Spleen (tissue), 11 donors: ENCODE measurements at regions not wholly inside any gene's neighbourhood (a gene's known extent, or its start where the extent isn't known, plus 50 kb on each side); places are given as distances from the start of the nearest gene placed in this dataset.

ENCODE experiments used
- DNase-seq: peaks from one replicate; pipeline ENCODE4 v3.0.0-alpha.2; 2020
- H3K27ac ChIP-seq, 8 donors: fragments of 200-600 bp; sonication (generic) in 7 of 8; 1 replicate in 4 of 8; 2 replicates in 4 of 8; pipeline versions ENCODE4 v1.5.0 to v1.8.0; 2016 to 2021; ENCODE audit warnings: inconsistent platforms in 4 of 8, mild to moderate bottlenecking in 4 of 8, moderate library complexity in 1 of 8
- H3K27me3 ChIP-seq, 7 donors: fragments of 200-600 bp; sonication (generic) in 6 of 7; replicated peaks in 1 of 7; 1 replicate in 4 of 7; 2 replicates in 3 of 7; pipeline versions ENCODE4 v1.5.0 to v1.8.0; 2016 to 2021; ENCODE audit warnings: inconsistent platforms in 3 of 7, mild to moderate bottlenecking in 1 of 7
- H3K36me3 ChIP-seq, 6 donors: fragments of 200-600 bp; sonication (generic) in 5 of 6; 1 replicate in 4 of 6; 2 replicates in 2 of 6; pipeline versions ENCODE4 v1.5.0 to v1.8.0; 2016 to 2021; ENCODE audit warnings: inconsistent platforms in 2 of 6
- H3K4me1 ChIP-seq, 6 donors: fragments of 200-600 bp; sonication (generic) in 5 of 6; 1 replicate in 3 of 6; 2 replicates in 3 of 6; pipeline versions ENCODE4 v1.5.0 to v1.8.0; 2016 to 2021; ENCODE audit warnings: inconsistent platforms in 3 of 6
- H3K4me3 ChIP-seq, 8 donors: fragments of 200-600 bp; sonication (generic) in 7 of 8; 1 replicate in 4 of 8; 2 replicates in 4 of 8; pipeline versions ENCODE4 v1.5.0 to v1.8.0; 2016 to 2021; ENCODE audit warnings: inconsistent platforms in 4 of 8, mild to moderate bottlenecking in 4 of 8, moderate library complexity in 2 of 8
- H3K9me3 ChIP-seq, 8 donors: fragments of 200-600 bp; sonication (generic) in 7 of 8; 1 replicate in 4 of 8; 2 replicates in 4 of 8; pipeline versions ENCODE4 v1.5.0 to v1.8.0; 2016 to 2021; ENCODE audit warnings: inconsistent platforms in 4 of 8
- POLR2A ChIP-seq, 3 donors: fragments of 450-650 bp; IDR thresholded peaks; one replicate each; pipeline ENCODE4 v1.5.1; 2017; ENCODE audit warnings: antibody characterized with exemption in 3 of 3, mild to moderate bottlenecking in 1 of 3
- POLR2AphosphoS5 ChIP-seq, 3 donors: sonication (generic); formaldehyde crosslinking; IDR thresholded peaks; one replicate each; pipeline ENCODE4 v1.5.1; 2017; ENCODE audit warnings: antibody characterized with exemption in 3 of 3
- WGBS, 5 donors: extraction: QIAGEN DNeasy Blood & Tissue Kit in 3 of 5; methylation state at CpG; one replicate each; pipeline versions ENCODE4 v1.1.5 to v1.1.7; 2013 to 2018; 5-methylcytosine and 5-hydroxymethylcytosine counted together
- intact Hi-C: fragments of 100-400 bp; cut with DNase I; formaldehyde crosslinking; loops from one replicate; pipeline ENCODE4 v1.15.0; 2023; ENCODE audit warnings: low total_unique reads
- TF ChIP-seq, protein P1 (sequence below), 11 experiments: fragments of 200-600 bp in 7 of 11; fragments of 450-650 bp in 4 of 11; sonication (generic) in 4 of 11; IDR thresholded peaks in 8 of 11; conservative IDR thresholded peaks in 3 of 11; 1 replicate in 7 of 11; 2 replicates in 4 of 11; pipeline versions ENCODE4 v1.4.0 to v1.8.0; 2016 to 2021; ENCODE audit warnings: antibody characterized with exemption in 11 of 11, inconsistent platforms in 4 of 11, mild to moderate bottlenecking in 1 of 11
- donor health status: healthy with polysubstance abuse.
- donor health status: DM: no; HTN: no; CAD: no; lungs with moderate emphysema.
- donor health status: DM: no; HTN: no; CAD: no.
- donor health status: Bipolar disorder and iron deficiency.
- donor health status: healthy.
- donor health status: DM: no; HTN: no; CAD: no.
- donor health status: DM: yes; HTN: yes; CAD: no.

DNA sequence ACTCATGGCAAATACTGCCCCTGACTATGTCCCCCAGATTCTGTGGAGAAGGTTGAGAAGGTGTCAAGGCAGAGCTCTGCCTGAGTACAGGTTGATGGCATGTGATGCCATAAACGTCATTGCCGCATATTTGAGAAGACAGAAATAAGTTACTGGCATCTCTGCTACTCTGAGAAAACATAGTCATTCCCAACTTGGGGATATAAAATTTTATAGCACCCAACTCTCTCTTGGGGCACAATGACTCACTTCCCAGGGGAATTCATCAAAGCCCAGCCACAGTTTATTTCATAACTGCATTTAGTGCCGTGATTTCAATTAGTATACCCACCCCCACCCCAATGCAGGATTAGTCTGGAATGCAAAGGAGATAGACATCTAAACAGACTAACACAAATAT lies 101.9 kb upstream of the TNR start:
- Histone ChIP-seq H3K4me1 (no peaks in the 10 kb centered on the region), H3K4me3 (no peak overlapping the region), H3K36me3 (no peaks in the 10 kb centered on the region), H3K27ac (no peak overlapping the region), H3K9me3 (no peaks in the 10 kb centered on the region), H3K27me3 (peaks cover 0 to 13% (median 0%) of the 10 kb centered on the region in 7 donors)
- intact Hi-C loops = no loop called here
- 79 to 89% (median 83%) methylated on average over 3 of the region's 3 CpGs for WGBS, 5 donors
- TF ChIP-seq, protein P1, sequence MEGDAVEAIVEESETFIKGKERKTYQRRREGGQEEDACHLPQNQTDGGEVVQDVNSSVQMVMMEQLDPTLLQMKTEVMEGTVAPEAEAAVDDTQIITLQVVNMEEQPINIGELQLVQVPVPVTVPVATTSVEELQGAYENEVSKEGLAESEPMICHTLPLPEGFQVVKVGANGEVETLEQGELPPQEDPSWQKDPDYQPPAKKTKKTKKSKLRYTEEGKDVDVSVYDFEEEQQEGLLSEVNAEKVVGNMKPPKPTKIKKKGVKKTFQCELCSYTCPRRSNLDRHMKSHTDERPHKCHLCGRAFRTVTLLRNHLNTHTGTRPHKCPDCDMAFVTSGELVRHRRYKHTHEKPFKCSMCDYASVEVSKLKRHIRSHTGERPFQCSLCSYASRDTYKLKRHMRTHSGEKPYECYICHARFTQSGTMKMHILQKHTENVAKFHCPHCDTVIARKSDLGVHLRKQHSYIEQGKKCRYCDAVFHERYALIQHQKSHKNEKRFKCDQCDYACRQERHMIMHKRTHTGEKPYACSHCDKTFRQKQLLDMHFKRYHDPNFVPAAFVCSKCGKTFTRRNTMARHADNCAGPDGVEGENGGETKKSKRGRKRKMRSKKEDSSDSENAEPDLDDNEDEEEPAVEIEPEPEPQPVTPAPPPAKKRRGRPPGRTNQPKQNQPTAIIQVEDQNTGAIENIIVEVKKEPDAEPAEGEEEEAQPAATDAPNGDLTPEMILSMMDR (IDR thresholded peaks at IDR 0.05 in 8 of 11, conservative IDR thresholded peaks at IDR 0.05 in 3 of 11) = no peak
- no peak for TF ChIP-seq POLR2A (IDR thresholded peaks at IDR 0.05)
- no peak for TF ChIP-seq POLR2AphosphoS5 (IDR thresholded peaks at IDR 0.05)
- DNase-seq = no peak

DNA sequence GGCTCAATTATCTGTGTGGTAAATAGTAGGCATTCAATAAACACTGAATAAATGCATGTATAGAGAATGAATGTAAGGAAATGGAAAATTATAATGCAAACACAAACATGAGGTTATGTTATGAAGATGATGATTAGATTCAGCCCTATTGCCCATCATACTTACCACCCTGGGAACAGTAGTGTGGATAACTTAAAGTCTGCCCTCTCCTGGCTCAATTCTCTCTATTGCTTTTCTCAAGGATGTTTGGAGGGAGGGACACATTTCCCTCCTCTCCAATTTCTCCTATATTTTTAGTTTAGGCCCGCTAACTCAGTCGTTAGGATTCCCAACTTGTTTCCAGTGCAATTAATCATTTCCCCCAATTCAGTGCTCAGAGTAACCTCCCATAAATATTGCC lies 101.5 kb upstream of the TNR start:
- no peaks in the 10 kb centered on the region for H3K36me3 ChIP-seq
- intact Hi-C loops = no loop called here

DNA sequence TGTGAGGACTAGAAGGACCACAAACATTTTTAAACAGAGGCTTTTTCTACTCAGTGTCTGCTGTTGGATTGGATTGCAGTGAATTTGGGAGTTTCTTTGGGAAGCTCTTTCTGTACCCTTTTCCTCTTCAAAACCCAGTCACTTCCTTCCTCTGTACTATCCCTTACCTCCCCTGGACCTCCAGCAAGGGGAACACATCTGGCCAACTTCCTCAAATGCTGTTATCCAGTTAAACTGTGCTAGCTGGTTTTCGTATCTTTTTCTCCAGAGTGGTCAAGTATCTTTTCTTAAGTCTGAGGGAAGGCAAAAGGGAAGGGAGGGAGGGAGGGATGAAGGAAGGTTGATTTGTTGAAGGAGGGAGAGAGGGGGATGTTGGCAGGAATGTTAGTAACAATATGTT lies 99.2 kb upstream of the TNR start:
- Histone ChIP-seq H3K9me3 (no peaks in the 10 kb centered on the region), H3K36me3 (no peaks in the 10 kb centered on the region), H3K27ac (no peak overlapping the region), H3K4me1 (no peaks in the 10 kb centered on the region), H3K4me3 (no peak overlapping the region), H3K27me3 (peaks cover 0 to 26% (median 0%) of the 10 kb centered on the region in 7 donors)
- intact Hi-C loops = no loop called here
- WGBS, 5 donors = 12 to 26% (median 22%) methylated on average over 1 of the region's 1 CpG
- no peak for TF ChIP-seq POLR2AphosphoS5 (IDR thresholded peaks at IDR 0.05)
- no peak for TF ChIP-seq POLR2A (IDR thresholded peaks at IDR 0.05)
- TF ChIP-seq, protein P1 (IDR thresholded peaks at IDR 0.05 in 8 of 11, conservative IDR thresholded peaks at IDR 0.05 in 3 of 11) = no peak
- no peak for DNase-seq

More for the DNA sequence above, 101.5 kb upstream of the TNR start:
- Histone ChIP-seq H3K27me3 (peaks cover 0 to 17% (median 0%) of the 10 kb centered on the region in 7 donors), H3K4me1 (no peaks in the 10 kb centered on the region), H3K27ac (no peak overlapping the region), H3K4me3 (no peak overlapping the region), H3K9me3 (no peaks in the 10 kb centered on the region)
- TF ChIP-seq POLR2A (IDR thresholded peaks at IDR 0.05) (no peak), POLR2AphosphoS5 (IDR thresholded peaks at IDR 0.05) (no peak)
- TF ChIP-seq, protein P1 (IDR thresholded peaks at IDR 0.05 in 8 of 11, conservative IDR thresholded peaks at IDR 0.05 in 3 of 11) = no peak
- no peak for DNase-seq
- 74 to 79% (median 77%) methylated on average over 2 of the region's 2 CpGs for WGBS, 5 donors

DNA sequence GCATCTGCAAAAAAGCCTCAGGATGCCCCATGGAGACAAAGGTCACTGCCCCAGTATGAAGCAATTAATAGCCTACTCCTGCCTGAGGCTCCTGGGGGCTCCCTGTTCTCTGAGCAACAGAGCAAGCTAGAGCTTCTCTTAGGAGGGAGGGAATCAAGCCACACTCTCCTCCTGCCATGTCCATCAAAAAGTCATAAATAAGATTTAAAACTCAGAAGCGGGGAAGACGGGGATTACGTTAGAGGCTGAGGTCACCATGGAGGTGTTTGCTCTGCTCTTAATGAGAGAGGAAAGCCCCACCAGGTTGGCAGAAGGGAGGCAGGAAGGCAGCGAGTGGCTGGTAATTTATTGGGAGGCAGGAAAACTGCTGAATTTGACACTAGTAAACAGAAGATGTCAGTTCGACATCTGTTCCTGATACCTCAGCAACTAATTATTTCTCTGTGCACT lies 98.4 kb upstream of the TNR start:
- intact Hi-C loops = no loop called here
- DNase-seq = no peak
- 74 to 86% (median 80%) methylated on average over 5 of the region's 5 CpGs for WGBS, 5 donors
- TF ChIP-seq POLR2AphosphoS5 (IDR thresholded peaks at IDR 0.05) (no peak), POLR2A (IDR thresholded peaks at IDR 0.05) (no peak)
- TF ChIP-seq, protein P1 (IDR thresholded peaks at IDR 0.05 in 8 of 11, conservative IDR thresholded peaks at IDR 0.05 in 3 of 11) = no peak
- Histone ChIP-seq H3K36me3 (no peaks in the 10 kb centered on the region), H3K9me3 (no peaks in the 10 kb centered on the region), H3K27me3 (peaks cover 0 to 26% (median 0%) of the 10 kb centered on the region in 7 donors), H3K4me3 (no peak overlapping the region), H3K27ac (no peak overlapping the region), H3K4me1 (no peaks in the 10 kb centered on the region)
